Endothelial cell of umbilical vein (primary cell): ENCODE measurements at regions not wholly inside any gene's neighbourhood (a gene's known extent, or its start where the extent isn't known, plus 50 kb on each side); places are given as distances from the start of the nearest gene placed in this dataset.
A peak's percentile ranks its signal among the peaks of the same experiment; 100 is the strongest.

ENCODE experiments used
- BruUV-seq: library from RNA; stranded (reverse); fragments of 400-500 nt; replicated peaks from 2 replicates; lab custom pipeline; 2021; lab: Mats Ljungman, UMichigan
- CTCF ChIA-PET: fragments of 300-600, 350-600 bp; sonication (Branson Sonifier 250); formaldehyde crosslinking; loops from one replicate; lab custom pipeline; 2021; ENCODE audit warnings: antibody characterized with exemption, inconsistent platforms; lab: Charles Lee
- POLR2A ChIA-PET: fragments of 300-600, 350-600 bp; sonication (Branson Sonifier 250); formaldehyde crosslinking; loops from one replicate; lab custom pipeline; 2021; ENCODE audit warnings: antibody characterized with exemption, inconsistent platforms; lab: Charles Lee
- DNase-seq: peaks from one replicate; pipeline ENCODE4 v3.0.0-alpha.2; 2011; ENCODE audit warnings: low read depth, low spot score
- FAIRE-seq: peaks from 2 replicates; lab custom pipeline; 2011; peaks lifted over from hg19 to GRCh38; lab: Jason Lieb, UNC
- H2AFZ ChIP-seq: 2 replicates; pipeline ENCODE4 v1.6.0; 2012; ENCODE audit warnings: low read depth, low read length, control low read depth, inconsistent platforms
- H3K27ac ChIP-seq: 2 replicates; pipeline ENCODE4 v1.5.1; 2011; ENCODE audit warnings: low read depth, mild to moderate bottlenecking, control low read depth, low read length, moderate library complexity; ENCODE audit not compliant: insufficient read depth
- H3K27me3 ChIP-seq, 2 experiments: 2 replicates each; pipeline versions ENCODE4 v1.6.0 to v1.6.1; 2011; ENCODE audit warnings: low read length in 2 of 2, mixed read lengths in 1 of 2; ENCODE audit not compliant: control insufficient read depth in 2 of 2, insufficient read depth in 2 of 2
- H3K36me3 ChIP-seq, 2 experiments: 2 replicates in 1 of 2; 3 replicates in 1 of 2; pipeline ENCODE4 v1.5.1; 2011; ENCODE audit warnings: low read length in 2 of 2, mild to moderate bottlenecking in 1 of 2, moderate library complexity in 1 of 2; ENCODE audit not compliant: control insufficient read depth in 2 of 2, insufficient read depth in 2 of 2; ENCODE audit errors: extremely low read depth in 1 of 2
- H3K4me1 ChIP-seq: 3 replicates; pipeline ENCODE4 v1.5.1; 2011; ENCODE audit warnings: mild to moderate bottlenecking, low read length; ENCODE audit not compliant: control insufficient read depth, insufficient read depth; ENCODE audit errors: extremely low read depth
- H3K4me2 ChIP-seq: 2 replicates; pipeline ENCODE4 v1.6.1; 2011; ENCODE audit warnings: low read length, control low read depth, mixed read lengths; ENCODE audit not compliant: insufficient read depth
- H3K4me3 ChIP-seq, 3 experiments: fragments of 200-600 bp in 1 of 3; sonication (generic), shearing (Covaris generic) in 1 of 3; replicated peaks in 1 of 3; 2 replicates each; pipeline ENCODE4 v1.5.1; 2011 to 2016; ENCODE audit warnings: control low read depth in 3 of 3, low read length in 3 of 3, mild to moderate bottlenecking in 2 of 3, inconsistent platforms in 1 of 3, low read depth in 1 of 3, moderate library complexity in 1 of 3; ENCODE audit not compliant: insufficient read depth in 1 of 3
- H3K79me2 ChIP-seq: 2 replicates; pipeline ENCODE4 v1.6.0; 2012; ENCODE audit warnings: low read length, inconsistent platforms; ENCODE audit not compliant: control insufficient read depth, insufficient read depth
- H3K9ac ChIP-seq: replicated peaks from 2 replicates; pipeline ENCODE3; 2011; ENCODE audit warnings: low read length, control low read depth; ENCODE audit not compliant: insufficient read depth; ENCODE audit errors: extremely low read depth
- H3K9me1 ChIP-seq: replicated peaks from 3 replicates; pipeline ENCODE4 v1.6.0; 2011; ENCODE audit warnings: mild to moderate bottlenecking, low read length; ENCODE audit not compliant: control insufficient read depth, insufficient read depth; ENCODE audit errors: extremely low read depth
- H3K9me3 ChIP-seq: replicated peaks from 2 replicates; pipeline ENCODE4 v1.5.1; 2012; ENCODE audit warnings: low read length, inconsistent platforms; ENCODE audit not compliant: control insufficient read depth, insufficient read depth
- H4K20me1 ChIP-seq: replicated peaks from 2 replicates; pipeline ENCODE3; 2011; ENCODE audit warnings: mild to moderate bottlenecking, low read length; ENCODE audit not compliant: control insufficient read depth, insufficient read depth; ENCODE audit errors: extremely low read depth
- CTCF ChIP-seq, 2 donors: IDR thresholded peaks; 1 replicate in 1 of 2; 2 replicates in 1 of 2; pipeline ENCODE4 v1.5.1; 2011; ENCODE audit warnings: low read length in 2 of 2, mild to moderate bottlenecking in 2 of 2, moderate library complexity in 2 of 2, control low read depth in 1 of 2, inconsistent platforms in 1 of 2, low read depth in 1 of 2; ENCODE audit not compliant: insufficient read depth in 1 of 2; ENCODE audit errors: extremely low read depth in 1 of 2
- EZH2 ChIP-seq: IDR thresholded peaks from 2 replicates; pipeline ENCODE4 v1.6.1; 2012; ENCODE audit warnings: borderline replicate concordance, low read depth, mild to moderate bottlenecking, moderate library complexity, low read length, inconsistent platforms; ENCODE audit not compliant: severe bottlenecking
- FOS ChIP-seq: IDR thresholded peaks from 2 replicates; pipeline ENCODE4 v1.6.1; 2011; ENCODE audit warnings: mild to moderate bottlenecking, low read length, moderate library complexity, borderline replicate concordance; ENCODE audit not compliant: insufficient read depth
- GATA2 ChIP-seq: IDR thresholded peaks from 2 replicates; pipeline ENCODE4 v1.7.0; 2011; ENCODE audit warnings: low read depth, mild to moderate bottlenecking, moderate library complexity, mixed read lengths, low read length; ENCODE audit not compliant: insufficient read length, insufficient read depth
- JUN ChIP-seq: IDR thresholded peaks from 2 replicates; pipeline ENCODE4 v1.6.1; 2011; ENCODE audit warnings: borderline replicate concordance, low read depth; ENCODE audit not compliant: insufficient read length, insufficient read depth
- MAX ChIP-seq: IDR thresholded peaks from 2 replicates; pipeline ENCODE4 v1.6.1; 2011; ENCODE audit not compliant: insufficient read depth, insufficient read length
- MYC ChIP-seq: IDR thresholded peaks from one replicate; pipeline ENCODE4 v1.6.1; 2011; ENCODE audit warnings: mild to moderate bottlenecking, low read depth, low read length
- POLR2A ChIP-seq: IDR thresholded peaks from 2 replicates; pipeline ENCODE4 v1.6.1; 2012; ENCODE audit warnings: low read depth, mild to moderate bottlenecking, control low read depth, low read length
- POLR2AphosphoS5 ChIP-seq: IDR thresholded peaks from 2 replicates; pipeline ENCODE4 v1.6.1; 2012; ENCODE audit warnings: low read depth, mild to moderate bottlenecking, control low read depth, low read length, moderate library complexity; ENCODE audit not compliant: insufficient read depth
- dilution Hi-C: fragments of 300-500 bp; cut with MboI; formaldehyde crosslinking; loops from one replicate; pipeline ENCODE4 v1.15.0; 2019; ENCODE audit warnings: low sequenced_read_pairs; ENCODE audit not compliant: extremely low pct_ligation_motif_present
- intact Hi-C: fragments of 100-400 bp; cut with micrococcal nuclease; formaldehyde crosslinking; loops from one replicate; pipeline ENCODE4 v1.10.0; 2022

- no peak overlapping the region for H3K4me3 ChIP-seq
- no peaks in the 10 kb centered on the region for H3K4me1 ChIP-seq
- intact Hi-C loops = no loop called here
- no peaks in the 10 kb centered on the region for H3K79me2 ChIP-seq
- DNase-seq = no peak
- no peak overlapping the region for H3K27ac ChIP-seq
- no peak overlapping the region for H3K9ac ChIP-seq
- no peak for FAIRE-seq
- dilution Hi-C loops = no loop called here
- ChIA-PET POLR2A (no interaction called here), CTCF (no interaction called here)
- no peaks in the 10 kb centered on the region for H3K9me1 ChIP-seq
- no peaks in the 10 kb centered on the region for H3K36me3 ChIP-seq
- H4K20me1 ChIP-seq = no peaks in the 10 kb centered on the region
- no peak overlapping the region for H3K4me2 ChIP-seq
- TF ChIP-seq POLR2AphosphoS5 = no peak
- H3K9me3 ChIP-seq = no peaks in the 10 kb centered on the region
- no peaks in the 10 kb centered on the region for H3K27me3 ChIP-seq
- no peak overlapping the region for H2AFZ ChIP-seq
- no TSS peak for BruUV-seq
Observed at GRCh38 chrX:52270453-52271116, 85.9 kb downstream of the MAGED4 start.

GRCh38 chrX:52271206-52271605, 86.5 kb downstream of the MAGED4 start:
- no peaks in the 10 kb centered on the region for H3K9me1 ChIP-seq
- ChIA-PET CTCF (no interaction called here), POLR2A (no interaction called here)
- no peaks in the 10 kb centered on the region for H3K36me3 ChIP-seq
- H3K9me3 ChIP-seq = no peaks in the 10 kb centered on the region
- no peaks in the 10 kb centered on the region for H4K20me1 ChIP-seq
- FAIRE-seq (peak; percentile 42), DNase-seq (no peak)
- no peaks in the 10 kb centered on the region for H3K79me2 ChIP-seq
- no peak overlapping the region for H3K4me3 ChIP-seq
- H3K9ac ChIP-seq = no peak overlapping the region
- H3K27me3 ChIP-seq = no peaks in the 10 kb centered on the region
- no peak overlapping the region for H3K4me2 ChIP-seq
- intact Hi-C loops (no loop called here), dilution Hi-C loops (no loop called here)
- H3K27ac ChIP-seq = no peak overlapping the region
- no peaks in the 10 kb centered on the region for H3K4me1 ChIP-seq
- TF ChIP-seq CTCF (IDR thresholded peaks at IDR 0.05; ENCODE audit: extremely low read depth in 1 of 2, insufficient read depth in 1 of 2, low read depth in 1 of 2, low read length in 2 of 2) (no peak), MYC (no peak), MAX (no peak), EZH2 (no peak), GATA2 (no peak), POLR2A (no peak), POLR2AphosphoS5 (no peak), FOS (no peak), JUN (no peak)
- BruUV-seq = no TSS peak
- H2AFZ ChIP-seq = no peak overlapping the region
